ENCODE measurements at regions not wholly inside any gene's neighbourhood (a gene's known extent, or its start where the extent isn't known, plus 50 kb on each side); places are given as distances from the start of the nearest gene placed in this dataset.

GRCh38 chr11:69968396-69969347 is 109.4 kb upstream of the ANO1 start:
- TF ChIP-seq, protein P1, sequence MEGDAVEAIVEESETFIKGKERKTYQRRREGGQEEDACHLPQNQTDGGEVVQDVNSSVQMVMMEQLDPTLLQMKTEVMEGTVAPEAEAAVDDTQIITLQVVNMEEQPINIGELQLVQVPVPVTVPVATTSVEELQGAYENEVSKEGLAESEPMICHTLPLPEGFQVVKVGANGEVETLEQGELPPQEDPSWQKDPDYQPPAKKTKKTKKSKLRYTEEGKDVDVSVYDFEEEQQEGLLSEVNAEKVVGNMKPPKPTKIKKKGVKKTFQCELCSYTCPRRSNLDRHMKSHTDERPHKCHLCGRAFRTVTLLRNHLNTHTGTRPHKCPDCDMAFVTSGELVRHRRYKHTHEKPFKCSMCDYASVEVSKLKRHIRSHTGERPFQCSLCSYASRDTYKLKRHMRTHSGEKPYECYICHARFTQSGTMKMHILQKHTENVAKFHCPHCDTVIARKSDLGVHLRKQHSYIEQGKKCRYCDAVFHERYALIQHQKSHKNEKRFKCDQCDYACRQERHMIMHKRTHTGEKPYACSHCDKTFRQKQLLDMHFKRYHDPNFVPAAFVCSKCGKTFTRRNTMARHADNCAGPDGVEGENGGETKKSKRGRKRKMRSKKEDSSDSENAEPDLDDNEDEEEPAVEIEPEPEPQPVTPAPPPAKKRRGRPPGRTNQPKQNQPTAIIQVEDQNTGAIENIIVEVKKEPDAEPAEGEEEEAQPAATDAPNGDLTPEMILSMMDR (conservative IDR thresholded peaks at IDR 0.05; ENCODE audit: low read length) = no peak
- no peak for TF ChIP-seq EZH2phosphoT487 (IDR thresholded peaks at IDR 0.05; ENCODE audit: borderline replicate concordance)
